PC-3 (cell line): ENCODE measurements at regions not wholly inside any gene's neighbourhood (a gene's known extent, or its start where the extent isn't known, plus 50 kb on each side); places are given as distances from the start of the nearest gene placed in this dataset.

Source experiments
- EZH2 ChIP-seq: fragments of 300-600 bp; sonication (generic); IDR thresholded peaks from one replicate; pipeline ENCODE4 v1.6.1; 2017; ENCODE audit warnings: antibody characterized with exemption, mild to moderate bottlenecking, low read length; ENCODE audit not compliant: unreplicated experiment
- EZH2phosphoT487 ChIP-seq: fragments of 300-600 bp; sonication (generic); IDR thresholded peaks from 2 replicates; pipeline ENCODE4 v1.6.1; 2018; ENCODE audit warnings: mild to moderate bottlenecking, antibody characterized with exemption, low read length, borderline replicate concordance
- TF ChIP-seq, protein P1 (sequence below): fragments of 300-600 bp; sonication (generic); conservative IDR thresholded peaks from 2 replicates; pipeline ENCODE4 v1.5.1; 2017; ENCODE audit warnings: antibody characterized with exemption, low read depth, mild to moderate bottlenecking, low read length

DNA sequence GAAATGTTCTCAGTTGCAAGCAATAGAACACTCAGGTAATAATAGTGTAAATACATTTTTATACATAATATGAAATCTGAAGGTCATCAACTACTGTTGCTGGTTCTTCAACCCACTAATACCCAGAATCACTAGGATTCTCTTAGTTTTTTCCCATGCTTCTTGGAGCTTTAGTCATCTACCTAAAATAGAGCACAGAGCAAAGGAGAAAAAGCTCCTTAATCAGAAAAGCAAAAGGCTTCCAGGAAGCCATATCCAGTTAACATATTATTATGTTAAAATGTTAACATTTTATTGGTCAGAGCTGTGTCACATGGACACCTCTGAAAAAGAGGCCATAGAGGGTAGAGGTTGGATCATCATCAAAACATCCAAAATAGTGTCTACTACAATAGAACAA lies 57.0 kb downstream of the CCER1 start:
- TF ChIP-seq EZH2 (no peak), EZH2phosphoT487 (no peak)
- TF ChIP-seq, protein P1, sequence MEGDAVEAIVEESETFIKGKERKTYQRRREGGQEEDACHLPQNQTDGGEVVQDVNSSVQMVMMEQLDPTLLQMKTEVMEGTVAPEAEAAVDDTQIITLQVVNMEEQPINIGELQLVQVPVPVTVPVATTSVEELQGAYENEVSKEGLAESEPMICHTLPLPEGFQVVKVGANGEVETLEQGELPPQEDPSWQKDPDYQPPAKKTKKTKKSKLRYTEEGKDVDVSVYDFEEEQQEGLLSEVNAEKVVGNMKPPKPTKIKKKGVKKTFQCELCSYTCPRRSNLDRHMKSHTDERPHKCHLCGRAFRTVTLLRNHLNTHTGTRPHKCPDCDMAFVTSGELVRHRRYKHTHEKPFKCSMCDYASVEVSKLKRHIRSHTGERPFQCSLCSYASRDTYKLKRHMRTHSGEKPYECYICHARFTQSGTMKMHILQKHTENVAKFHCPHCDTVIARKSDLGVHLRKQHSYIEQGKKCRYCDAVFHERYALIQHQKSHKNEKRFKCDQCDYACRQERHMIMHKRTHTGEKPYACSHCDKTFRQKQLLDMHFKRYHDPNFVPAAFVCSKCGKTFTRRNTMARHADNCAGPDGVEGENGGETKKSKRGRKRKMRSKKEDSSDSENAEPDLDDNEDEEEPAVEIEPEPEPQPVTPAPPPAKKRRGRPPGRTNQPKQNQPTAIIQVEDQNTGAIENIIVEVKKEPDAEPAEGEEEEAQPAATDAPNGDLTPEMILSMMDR, result no peak
